ENCODE measurements at regions not wholly inside any gene's neighbourhood (a gene's known extent, or its start where the extent isn't known, plus 50 kb on each side); places are given as distances from the start of the nearest gene placed in this dataset.

GRCh38 chr4:58551676-58552075 lies 1441.5 kb upstream of the IGFBP7 start:
- no peak for DNase-seq

GRCh38 chr4:58543465-58543864 lies 1433.3 kb upstream of the IGFBP7 start:
- no peak for DNase-seq

- DNase-seq, result no peak
Observed at GRCh38 chr4:58541926-58542325, 1431.7 kb upstream of the IGFBP7 start.

GRCh38 chr4:58522765-58523382 lies 1412.7 kb upstream of the IGFBP7 start:
- DNase-seq, result no peak

GRCh38 chr4:58515226-58515625 lies 1405.0 kb upstream of the IGFBP7 start:
- DNase-seq, result no peak

GRCh38 chr4:58514299-58514698 lies 1404.1 kb upstream of the IGFBP7 start:
- no peak for DNase-seq

GRCh38 chr4:58510652-58511051 lies 1400.5 kb upstream of the IGFBP7 start:
- no peak for DNase-seq

GRCh38 chr4:58507079-58507478 lies 1396.9 kb upstream of the IGFBP7 start:
- no peak for DNase-seq

GRCh38 chr4:58502839-58503238 lies 1392.7 kb upstream of the IGFBP7 start:
- no peak for DNase-seq

- DNase-seq, result no peak
Observed at GRCh38 chr4:58499182-58499581, 1389.0 kb upstream of the IGFBP7 start.

- no peak for DNase-seq
Observed at GRCh38 chr4:58491620-58492019, 1381.4 kb upstream of the IGFBP7 start.

GRCh38 chr4:58477950-58478349 lies 1367.8 kb upstream of the IGFBP7 start:
- DNase-seq, result no peak

GRCh38 chr4:58477513-58477912 lies 1367.3 kb upstream of the IGFBP7 start:
- DNase-seq, result no peak

GRCh38 chr4:58475097-58475496 lies 1364.9 kb upstream of the IGFBP7 start:
- DNase-seq, result no peak

GRCh38 chr4:58465031-58465430 lies 1354.8 kb upstream of the IGFBP7 start:
- no peak for DNase-seq

- no peak for DNase-seq
Observed at GRCh38 chr4:58456727-58457384, 1346.7 kb upstream of the IGFBP7 start.

GRCh38 chr4:58453956-58454355 lies 1343.8 kb upstream of the IGFBP7 start:
- DNase-seq, result no peak

- no peak for DNase-seq
Observed at GRCh38 chr4:58451707-58452106, 1341.5 kb upstream of the IGFBP7 start.

- DNase-seq, result no peak
Observed at GRCh38 chr4:58435871-58436270, 1325.7 kb upstream of the IGFBP7 start.

GRCh38 chr4:58413849-58414248 lies 1303.7 kb upstream of the IGFBP7 start:
- DNase-seq, result no peak

- DNase-seq, result no peak
Observed at GRCh38 chr4:58411904-58412303, 1301.7 kb upstream of the IGFBP7 start.

GRCh38 chr4:58406762-58407161 lies 1296.6 kb upstream of the IGFBP7 start:
- no peak for DNase-seq

- no peak for DNase-seq
Observed at GRCh38 chr4:58368221-58368620, 1258.0 kb upstream of the IGFBP7 start.

GRCh38 chr4:58360354-58361133 lies 1250.4 kb upstream of the IGFBP7 start:
- DNase-seq, result no peak

Data from NCI-H2029 (cell line).